ACC112 (cell line): ENCODE measurements at regions not wholly inside any gene's neighbourhood (a gene's known extent, or its start where the extent isn't known, plus 50 kb on each side); places are given as distances from the start of the nearest gene placed in this dataset.

Experiments used
- H2AFZ ChIP-seq: fragments of 200-600 bp; sonication (generic); one replicate; pipeline ENCODE4 v1.6.0; 2017; ENCODE audit warnings: antibody characterized with exemption, low read length; ENCODE audit not compliant: unreplicated experiment
- H3K27ac ChIP-seq: fragments of 200-600 bp; sonication (generic); 2 replicates; pipeline ENCODE4 v1.5.1; 2014; ENCODE audit warnings: low read depth, mild to moderate bottlenecking, antibody characterized with exemption, low read length, moderate library complexity
- H3K27me3 ChIP-seq: fragments of 200-600 bp; sonication (generic); 2 replicates; pipeline ENCODE4 v1.6.1; 2014; ENCODE audit warnings: mild to moderate bottlenecking, antibody characterized with exemption, low read length, moderate library complexity, mixed read lengths; ENCODE audit not compliant: insufficient read depth
- H3K36me3 ChIP-seq: fragments of 200-600 bp; sonication (generic); 2 replicates; pipeline ENCODE4 v1.6.1; 2016; ENCODE audit warnings: mild to moderate bottlenecking, antibody characterized with exemption, low read length, moderate library complexity, mixed read lengths; ENCODE audit not compliant: insufficient read depth
- H3K4me1 ChIP-seq: fragments of 200-600 bp; sonication (generic); one replicate; pipeline ENCODE4 v1.6.1; 2016; ENCODE audit warnings: low read length, mixed read lengths; ENCODE audit not compliant: insufficient read depth, unreplicated experiment, control insufficient read depth
- H3K4me3 ChIP-seq: fragments of 200-600 bp; sonication (generic); 2 replicates; pipeline ENCODE4 v1.5.1; 2014; ENCODE audit warnings: mild to moderate bottlenecking, low read depth, low read length
- H3K79me2 ChIP-seq: fragments of 200-600 bp; sonication (generic); one replicate; pipeline ENCODE4 v1.6.0; 2016; ENCODE audit warnings: low read length; ENCODE audit not compliant: control insufficient read depth, unreplicated experiment, insufficient read depth

DNA sequence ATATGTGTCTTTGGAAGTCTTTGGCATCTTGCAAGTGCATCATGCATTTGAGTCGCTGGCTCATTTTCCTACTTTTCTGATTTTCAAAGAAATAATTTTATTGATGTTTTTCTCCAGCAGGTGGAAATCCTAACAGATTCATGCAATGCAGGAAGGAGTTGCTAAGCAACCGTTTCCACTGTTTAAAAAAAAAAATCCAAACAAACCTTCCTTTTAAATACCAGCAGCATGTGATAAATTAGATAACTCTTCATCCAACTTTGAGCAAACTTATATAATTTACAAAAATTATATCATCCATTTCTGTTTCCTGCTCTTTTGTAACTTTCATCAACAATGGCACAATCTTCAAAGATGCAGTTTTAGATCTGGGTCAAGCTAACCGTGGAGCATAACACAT, 364.1 kb downstream of the MFSD1 start:
- peaks cover 27% of the 10 kb centered on the region for H3K4me1 ChIP-seq
- H3K36me3 ChIP-seq = no peaks in the 10 kb centered on the region
- no peak overlapping the region for H2AFZ ChIP-seq
- H3K27me3 ChIP-seq = no peaks in the 10 kb centered on the region
- H3K79me2 ChIP-seq = no peaks in the 10 kb centered on the region
- H3K4me3 ChIP-seq = no peak overlapping the region
- no peak overlapping the region for H3K27ac ChIP-seq

DNA sequence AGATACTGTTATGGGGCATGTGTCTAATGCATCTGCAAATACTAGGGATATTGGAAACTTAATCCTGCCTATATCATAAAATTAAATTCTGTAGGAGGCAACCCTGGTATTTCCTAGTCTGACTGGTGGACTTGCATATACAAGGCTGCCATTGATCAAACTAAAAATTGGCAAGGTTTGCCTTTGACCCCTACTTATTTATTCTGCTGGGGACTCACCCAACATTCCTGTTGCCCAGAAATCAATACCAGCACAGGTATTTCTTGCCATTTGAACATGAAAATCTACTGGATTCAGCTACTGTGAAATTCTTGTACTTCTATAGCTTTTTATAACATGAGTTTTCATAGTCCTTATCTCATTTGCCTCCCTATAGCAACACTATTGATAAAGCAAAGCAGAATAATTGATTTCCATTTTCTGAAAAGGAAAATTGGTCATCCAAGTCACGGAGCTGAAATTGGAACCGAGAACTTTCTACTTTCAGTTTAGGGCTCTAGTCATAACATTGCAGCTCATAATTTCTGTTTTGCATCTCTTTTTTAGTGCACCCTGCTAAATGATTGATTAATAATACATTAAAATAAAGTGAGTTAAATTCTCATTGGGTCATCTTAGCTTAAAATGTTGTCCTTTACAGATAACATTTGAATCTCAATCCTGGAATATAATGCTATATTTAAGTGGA, 365.2 kb downstream of the MFSD1 start:
- H3K36me3 ChIP-seq = no peaks in the 10 kb centered on the region
- no peaks in the 10 kb centered on the region for H3K27me3 ChIP-seq
- peak overlapping the region; percentile 21 for H2AFZ ChIP-seq
- no peak overlapping the region for H3K27ac ChIP-seq
- H3K4me3 ChIP-seq = no peak overlapping the region
- no peaks in the 10 kb centered on the region for H3K79me2 ChIP-seq
- H3K4me1 ChIP-seq = peaks cover 29% of the 10 kb centered on the region

DNA sequence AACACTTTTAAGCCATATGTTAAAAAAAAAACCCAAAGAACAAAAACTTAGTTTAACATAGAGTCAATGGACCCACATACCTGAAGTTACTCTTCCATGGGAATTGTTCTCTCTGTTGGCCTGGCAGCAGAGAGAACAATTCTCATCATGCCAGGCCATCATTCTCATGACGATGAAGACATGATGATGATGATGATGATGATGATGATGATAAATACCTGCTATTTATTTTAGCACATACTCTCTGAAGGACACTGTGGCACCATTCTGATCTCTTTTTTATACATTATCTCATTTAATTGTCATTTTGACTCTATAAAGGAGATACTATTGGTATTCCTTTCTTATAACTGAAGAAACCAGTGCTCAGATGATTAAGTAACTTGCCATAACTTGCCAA, 366.9 kb downstream of the MFSD1 start:
- Histone ChIP-seq H2AFZ (no peak overlapping the region), H3K4me1 (peaks cover 27% of the 10 kb centered on the region), H3K36me3 (no peaks in the 10 kb centered on the region), H3K27ac (no peak overlapping the region), H3K79me2 (no peaks in the 10 kb centered on the region), H3K4me3 (no peak overlapping the region), H3K27me3 (no peaks in the 10 kb centered on the region)

DNA sequence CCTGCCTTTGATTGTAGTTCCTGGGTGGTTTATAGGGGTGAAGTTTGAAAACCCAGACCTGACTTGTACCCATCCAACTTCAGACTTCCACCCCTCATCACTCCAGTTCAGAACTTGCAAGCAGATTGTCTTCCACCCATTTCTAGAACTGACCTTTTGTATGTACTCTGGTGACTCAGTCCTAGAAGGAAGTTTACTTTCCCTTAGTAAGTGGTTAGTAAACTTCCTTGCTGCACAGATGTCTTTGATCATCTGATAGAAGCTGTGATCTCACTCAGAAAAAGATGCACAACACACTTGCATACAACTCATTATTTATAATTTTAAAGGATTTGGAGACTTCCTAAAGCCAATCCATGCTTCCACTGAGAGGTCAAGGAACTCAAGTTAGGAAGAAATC, 368.0 kb downstream of the MFSD1 start:
- Histone ChIP-seq H3K27me3 (no peaks in the 10 kb centered on the region), H2AFZ (peak overlapping the region; percentile 97), H3K4me3 (peak overlapping the region; percentile 43; the same call in 1 of the 2 replicates), H3K4me1 (peaks cover 22% of the 10 kb centered on the region), H3K27ac (peak overlapping the region; percentile 80), H3K79me2 (no peaks in the 10 kb centered on the region), H3K36me3 (no peaks in the 10 kb centered on the region)

DNA sequence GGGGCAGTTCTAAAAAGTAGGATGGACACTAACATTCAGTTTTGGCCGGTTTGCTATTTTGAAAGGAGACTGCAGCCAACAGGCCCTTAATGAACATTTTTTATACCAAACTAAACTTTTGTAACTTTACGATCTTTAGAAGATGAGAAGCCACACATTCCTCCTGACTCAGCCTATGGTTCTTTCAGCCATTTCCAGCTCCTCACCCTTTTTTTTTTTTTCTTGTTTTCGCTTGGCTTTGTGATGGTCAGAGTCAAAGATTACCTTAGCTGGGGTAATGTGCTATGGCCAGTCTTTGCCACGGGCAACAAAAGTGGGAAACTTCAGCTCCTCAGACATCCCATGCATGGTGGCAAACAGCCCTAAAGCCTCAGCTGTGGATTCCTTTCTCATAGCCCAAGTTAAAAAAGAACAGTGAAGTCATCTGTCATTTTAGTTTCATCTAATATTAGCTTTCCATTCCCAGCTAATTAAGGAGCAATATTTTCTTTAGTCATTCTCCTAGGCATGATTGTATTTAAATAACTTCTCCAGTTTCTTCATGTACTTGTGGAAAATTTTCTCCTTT, 368.7 kb downstream of the MFSD1 start:
- H3K27ac ChIP-seq = peak overlapping the region; percentile 80

DNA sequence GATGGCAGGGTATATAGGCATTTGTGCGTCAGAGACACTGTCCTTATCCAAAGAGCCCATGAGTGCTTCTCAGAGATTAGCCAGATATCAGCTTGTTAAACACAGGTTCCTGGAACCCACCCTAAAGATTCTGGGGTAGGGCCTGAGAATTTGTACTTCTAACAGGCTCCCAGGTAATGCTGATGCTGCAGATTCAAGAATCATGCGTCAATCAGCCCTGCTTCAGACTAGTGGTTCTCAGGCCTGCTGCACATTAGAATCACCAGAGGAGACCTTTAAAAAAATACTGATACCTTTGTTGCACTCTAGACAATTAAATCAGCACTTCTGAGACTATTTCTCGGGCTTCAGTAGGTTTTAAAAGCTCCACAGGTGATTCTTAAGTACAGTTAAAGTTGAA, 369.5 kb downstream of the MFSD1 start:
- Histone ChIP-seq H3K27ac (no peak overlapping the region), H3K79me2 (no peaks in the 10 kb centered on the region), H3K4me3 (no peak overlapping the region), H3K27me3 (no peaks in the 10 kb centered on the region), H3K36me3 (no peaks in the 10 kb centered on the region), H3K4me1 (peaks cover 28% of the 10 kb centered on the region), H2AFZ (no peak overlapping the region)

More for the DNA sequence above, 368.7 kb downstream of the MFSD1 start:
- H3K4me1 ChIP-seq = peaks cover 28% of the 10 kb centered on the region
- H3K27me3 ChIP-seq = no peaks in the 10 kb centered on the region
- H3K79me2 ChIP-seq = no peaks in the 10 kb centered on the region
- H3K4me3 ChIP-seq = peak overlapping the region; percentile 43; the same call in 1 of the 2 replicates
- peak overlapping the region; percentile 97 for H2AFZ ChIP-seq
- H3K36me3 ChIP-seq = no peaks in the 10 kb centered on the region

DNA sequence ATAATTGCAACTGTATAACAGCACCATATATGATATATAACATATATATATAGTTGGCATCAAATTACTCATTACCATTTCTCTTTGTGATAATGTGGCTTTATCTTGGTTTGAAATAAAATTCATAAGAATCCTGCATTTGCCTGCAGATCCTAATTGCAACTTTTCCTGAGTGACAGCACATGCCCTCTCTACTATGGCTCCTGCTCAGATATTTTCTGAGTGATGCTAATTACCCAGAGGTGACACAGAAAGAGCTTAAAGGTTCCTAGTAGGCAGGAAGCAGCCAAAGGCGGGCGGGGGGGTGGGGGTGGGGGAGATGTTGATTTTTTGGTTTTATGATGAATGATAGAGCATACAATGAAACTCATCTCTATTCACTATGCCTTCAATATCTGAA, 370.6 kb downstream of the MFSD1 start:
- no peaks in the 10 kb centered on the region for H3K27me3 ChIP-seq
- no peaks in the 10 kb centered on the region for H3K36me3 ChIP-seq
- H2AFZ ChIP-seq = no peak overlapping the region
- no peak overlapping the region for H3K27ac ChIP-seq
- peaks cover 28% of the 10 kb centered on the region for H3K4me1 ChIP-seq
- H3K79me2 ChIP-seq = no peaks in the 10 kb centered on the region
- no peak overlapping the region for H3K4me3 ChIP-seq

DNA sequence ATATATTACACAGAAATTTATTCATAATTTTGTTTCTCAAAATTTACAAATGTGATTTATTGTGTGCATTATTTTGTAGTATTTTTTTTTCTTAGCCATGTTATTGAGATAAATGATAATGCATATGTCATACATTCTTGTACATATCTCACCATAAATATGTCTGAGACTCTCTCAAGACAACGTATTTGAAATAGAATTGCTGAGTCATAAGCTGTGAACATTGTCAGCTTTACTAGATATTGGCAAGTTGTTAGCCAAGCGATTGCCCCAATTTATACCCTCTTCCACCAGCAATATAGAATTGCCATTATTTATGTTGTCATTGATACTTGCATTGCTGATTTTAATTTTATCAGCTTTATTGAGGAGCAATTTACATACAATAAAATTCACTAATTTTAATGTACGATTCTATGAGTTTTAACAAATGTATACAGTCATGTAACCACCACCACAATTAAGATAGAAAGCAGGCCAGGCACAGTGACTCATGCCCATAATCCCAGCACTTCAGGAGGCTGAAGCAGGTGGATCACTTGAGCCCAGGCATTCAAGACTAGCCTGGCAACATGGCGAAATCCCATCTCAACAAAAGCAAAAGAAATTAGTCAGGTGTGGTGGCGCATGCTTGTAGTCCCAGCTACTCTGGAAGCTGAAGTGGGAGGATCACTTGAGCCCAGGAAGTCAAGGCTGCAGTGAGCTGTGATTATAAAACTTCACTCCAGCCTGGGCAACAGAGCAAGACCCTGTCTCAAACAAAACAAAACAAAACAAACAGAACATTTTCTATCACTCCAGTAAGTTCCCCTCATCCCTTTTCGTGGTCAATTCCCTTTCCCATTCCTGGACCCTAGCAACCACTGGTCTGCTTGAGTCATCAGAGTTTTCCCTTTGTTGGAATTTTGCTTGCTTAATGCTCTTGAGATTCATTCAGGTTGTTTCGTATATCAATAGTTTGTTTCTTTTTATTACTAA, 373.1 kb downstream of the MFSD1 start:
- no peaks in the 10 kb centered on the region for H3K27me3 ChIP-seq
- no peaks in the 10 kb centered on the region for H3K36me3 ChIP-seq
- H2AFZ ChIP-seq = no peak overlapping the region
- no peak overlapping the region for H3K4me3 ChIP-seq
- peaks cover 18% of the 10 kb centered on the region for H3K4me1 ChIP-seq
- H3K79me2 ChIP-seq = no peaks in the 10 kb centered on the region
- no peak overlapping the region for H3K27ac ChIP-seq

DNA sequence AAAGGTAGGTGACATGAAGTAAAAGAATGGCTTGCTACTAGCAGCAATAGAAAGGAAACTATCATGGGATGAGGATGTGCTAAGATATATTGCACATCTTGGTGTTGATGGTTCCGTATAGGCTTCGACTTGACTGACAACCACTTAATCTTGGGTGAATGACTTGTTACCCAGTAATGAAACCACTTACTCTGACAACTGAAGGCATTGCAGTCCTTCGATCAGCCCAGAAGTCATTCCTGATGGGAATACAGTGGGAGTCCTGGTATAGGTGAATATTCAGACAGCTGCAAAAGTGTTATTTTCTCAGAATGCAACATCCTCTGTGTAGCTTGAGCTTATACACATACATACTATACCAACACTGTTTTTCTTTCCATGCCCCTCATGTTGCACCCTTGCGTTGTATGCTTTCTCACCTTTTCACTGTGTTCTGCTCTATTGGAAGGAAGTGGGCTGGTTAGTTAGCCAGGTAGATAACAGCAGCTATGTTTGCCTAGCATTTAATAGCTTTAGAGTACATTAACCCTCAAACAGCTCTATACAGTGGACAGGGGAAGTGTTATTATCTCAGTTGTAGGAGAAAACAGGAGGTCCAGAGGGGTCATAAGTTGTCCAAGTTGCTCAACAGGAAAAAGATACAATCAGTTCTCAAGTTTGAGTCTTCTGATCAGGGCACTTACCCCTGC, 376.5 kb downstream of the MFSD1 start:
- Histone ChIP-seq H3K36me3 (no peaks in the 10 kb centered on the region), H3K79me2 (no peaks in the 10 kb centered on the region), H2AFZ (no peak overlapping the region), H3K27ac (no peak overlapping the region), H3K27me3 (no peaks in the 10 kb centered on the region), H3K4me3 (no peak overlapping the region), H3K4me1 (peaks cover 6% of the 10 kb centered on the region)

DNA sequence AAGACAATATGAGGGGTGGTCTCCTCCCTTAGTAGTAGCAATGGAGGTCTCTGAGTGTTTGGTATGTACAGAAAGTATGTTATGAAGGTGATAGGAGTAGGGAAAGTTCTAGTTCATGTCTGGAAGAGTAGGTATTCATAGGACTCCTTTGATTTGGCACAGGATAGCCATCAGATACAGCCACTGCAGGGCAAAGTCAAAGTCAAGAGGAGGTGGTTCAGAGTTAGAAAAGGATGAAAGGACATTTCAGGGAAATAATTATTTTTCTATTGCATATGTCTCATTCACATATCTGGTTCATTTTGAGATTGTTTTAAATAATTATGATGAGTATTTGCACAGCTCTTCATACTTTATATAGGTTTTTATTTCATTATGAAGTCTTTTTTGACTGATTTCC, 381.1 kb downstream of the MFSD1 start:
- Histone ChIP-seq H3K27me3 (no peaks in the 10 kb centered on the region), H3K4me1 (no peaks in the 10 kb centered on the region)

More for the DNA sequence above, 381.1 kb downstream of the MFSD1 start:
- H3K79me2 ChIP-seq = no peaks in the 10 kb centered on the region
- no peak overlapping the region for H3K4me3 ChIP-seq
- H3K27ac ChIP-seq = no peak overlapping the region
- H3K36me3 ChIP-seq = no peaks in the 10 kb centered on the region
- H2AFZ ChIP-seq = no peak overlapping the region
